Non-pigmented ciliary epithelial cell (primary cell): ENCODE measurements at regions not wholly inside any gene's neighbourhood (a gene's known extent, or its start where the extent isn't known, plus 50 kb on each side); places are given as distances from the start of the nearest gene placed in this dataset.
A peak's percentile ranks its signal among the peaks of the same experiment; 100 is the strongest.

Experiments
- DNase-seq: peaks from one replicate; pipeline ENCODE4 v3.0.0-alpha.2; 2010; ENCODE audit warnings: low read depth

- peak; percentile 79 for DNase-seq
These were observed 66.3 kb upstream of the KLF6 start for GRCh38 chr10:3850999-3851937.

- DNase-seq: no peak
These were observed 64.0 kb upstream of the KLF6 start for GRCh38 chr10:3848775-3849635.

- DNase-seq: no peak
These were observed 63.2 kb upstream of the KLF6 start for GRCh38 chr10:3848005-3848774.

- no peak for DNase-seq
These were observed 61.7 kb upstream of the KLF6 start for GRCh38 chr10:3846736-3847135.

- DNase-seq: no peak
These were observed 59.5 kb upstream of the KLF6 start for GRCh38 chr10:3844491-3845025.

- no peak for DNase-seq
These were observed 53.7 kb upstream of the KLF6 start for GRCh38 chr10:3838460-3839437.

GRCh38 chr10:3837647-3838459, 52.8 kb upstream of the KLF6 start:
- DNase-seq: no peak

GRCh38 chr10:3836222-3836820, 51.3 kb upstream of the KLF6 start:
- no peak for DNase-seq

- DNase-seq: no peak
These were observed 50.8 kb upstream of the KLF6 start for GRCh38 chr10:3835770-3836169.

GRCh38 chr10:3834947-3835346, 49.9 kb upstream of the KLF6 start:
- DNase-seq: no peak
